ENCODE measurements at regions not wholly inside any gene's neighbourhood (a gene's known extent, or its start where the extent isn't known, plus 50 kb on each side); places are given as distances from the start of the nearest gene placed in this dataset.

- TF ChIP-seq CTCF (IDR thresholded peaks at IDR 0.05; ENCODE audit: low read depth, low read length, missing input control) (no peak), RXRA (IDR thresholded peaks at IDR 0.05) (no peak), FOXA1 (IDR thresholded peaks at IDR 0.05) (no peak), TAF1 (conservative IDR thresholded peaks at IDR 0.05) (no peak), RAD21 (IDR thresholded peaks at IDR 0.05) (no peak), JUND (IDR thresholded peaks at IDR 0.05) (no peak), GABPA (IDR thresholded peaks at IDR 0.05 in 1 of 2, conservative IDR thresholded peaks at IDR 0.05 in 1 of 2) (no peak)
- TF ChIP-seq, protein P1, sequence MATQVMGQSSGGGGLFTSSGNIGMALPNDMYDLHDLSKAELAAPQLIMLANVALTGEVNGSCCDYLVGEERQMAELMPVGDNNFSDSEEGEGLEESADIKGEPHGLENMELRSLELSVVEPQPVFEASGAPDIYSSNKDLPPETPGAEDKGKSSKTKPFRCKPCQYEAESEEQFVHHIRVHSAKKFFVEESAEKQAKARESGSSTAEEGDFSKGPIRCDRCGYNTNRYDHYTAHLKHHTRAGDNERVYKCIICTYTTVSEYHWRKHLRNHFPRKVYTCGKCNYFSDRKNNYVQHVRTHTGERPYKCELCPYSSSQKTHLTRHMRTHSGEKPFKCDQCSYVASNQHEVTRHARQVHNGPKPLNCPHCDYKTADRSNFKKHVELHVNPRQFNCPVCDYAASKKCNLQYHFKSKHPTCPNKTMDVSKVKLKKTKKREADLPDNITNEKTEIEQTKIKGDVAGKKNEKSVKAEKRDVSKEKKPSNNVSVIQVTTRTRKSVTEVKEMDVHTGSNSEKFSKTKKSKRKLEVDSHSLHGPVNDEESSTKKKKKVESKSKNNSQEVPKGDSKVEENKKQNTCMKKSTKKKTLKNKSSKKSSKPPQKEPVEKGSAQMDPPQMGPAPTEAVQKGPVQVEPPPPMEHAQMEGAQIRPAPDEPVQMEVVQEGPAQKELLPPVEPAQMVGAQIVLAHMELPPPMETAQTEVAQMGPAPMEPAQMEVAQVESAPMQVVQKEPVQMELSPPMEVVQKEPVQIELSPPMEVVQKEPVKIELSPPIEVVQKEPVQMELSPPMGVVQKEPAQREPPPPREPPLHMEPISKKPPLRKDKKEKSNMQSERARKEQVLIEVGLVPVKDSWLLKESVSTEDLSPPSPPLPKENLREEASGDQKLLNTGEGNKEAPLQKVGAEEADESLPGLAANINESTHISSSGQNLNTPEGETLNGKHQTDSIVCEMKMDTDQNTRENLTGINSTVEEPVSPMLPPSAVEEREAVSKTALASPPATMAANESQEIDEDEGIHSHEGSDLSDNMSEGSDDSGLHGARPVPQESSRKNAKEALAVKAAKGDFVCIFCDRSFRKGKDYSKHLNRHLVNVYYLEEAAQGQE (IDR thresholded peaks at IDR 0.05): no peak
- TF ChIP-seq, protein P2, sequence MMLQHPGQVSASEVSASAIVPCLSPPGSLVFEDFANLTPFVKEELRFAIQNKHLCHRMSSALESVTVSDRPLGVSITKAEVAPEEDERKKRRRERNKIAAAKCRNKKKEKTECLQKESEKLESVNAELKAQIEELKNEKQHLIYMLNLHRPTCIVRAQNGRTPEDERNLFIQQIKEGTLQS (IDR thresholded peaks at IDR 0.05): no peak
Measured at GRCh38 chr12:75836533-75836932, 195.0 kb downstream of the PHLDA1 start.

Measured in liver (tissue), 3 donors.